ENCODE measurements at regions not wholly inside any gene's neighbourhood (a gene's known extent, or its start where the extent isn't known, plus 50 kb on each side); places are given as distances from the start of the nearest gene placed in this dataset.
A peak's percentile ranks its signal among the peaks of the same experiment; 100 is the strongest.

DNA sequence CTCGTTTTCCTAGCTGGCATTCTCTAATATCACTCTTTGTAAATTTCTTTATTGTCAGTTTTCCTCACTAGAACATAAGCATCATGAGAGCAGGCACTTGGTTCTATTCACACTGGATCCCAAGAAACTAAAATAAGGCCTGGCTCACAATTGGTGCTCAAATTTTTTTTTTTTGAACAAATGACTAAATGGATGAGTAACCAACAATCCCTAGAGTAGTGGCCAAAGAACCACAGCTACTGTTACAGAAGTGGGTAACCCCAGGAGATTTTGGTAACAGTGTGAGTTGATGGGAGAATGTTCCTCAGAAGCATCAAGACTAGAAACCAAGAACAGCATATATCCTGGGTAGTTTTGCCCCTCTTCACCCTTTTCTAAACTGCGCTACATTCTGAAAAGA, 572.6 kb downstream of the INSC start:
- Histone ChIP-seq H3K27ac (peak overlapping the region in 7 of 12 donors; percentile 8 to 73 (median 62)), H3K4me1 (peaks cover 0 to 30% (median 6%) of the 10 kb centered on the region in 12 donors), H3K36me3 (no peaks in the 10 kb centered on the region), H3K4me3 (no peak overlapping the region), H3K9me3 (peaks cover 0 to 5% (median 0%) of the 10 kb centered on the region in 12 donors), H3K27me3 (no peaks in the 10 kb centered on the region)
- ATAC-seq (peak in 1 of 4 donors; percentile 24), DNase-seq (no peak)
- no peak for TF ChIP-seq POLR2A (IDR thresholded peaks at IDR 0.05)
- TF ChIP-seq, protein P1, sequence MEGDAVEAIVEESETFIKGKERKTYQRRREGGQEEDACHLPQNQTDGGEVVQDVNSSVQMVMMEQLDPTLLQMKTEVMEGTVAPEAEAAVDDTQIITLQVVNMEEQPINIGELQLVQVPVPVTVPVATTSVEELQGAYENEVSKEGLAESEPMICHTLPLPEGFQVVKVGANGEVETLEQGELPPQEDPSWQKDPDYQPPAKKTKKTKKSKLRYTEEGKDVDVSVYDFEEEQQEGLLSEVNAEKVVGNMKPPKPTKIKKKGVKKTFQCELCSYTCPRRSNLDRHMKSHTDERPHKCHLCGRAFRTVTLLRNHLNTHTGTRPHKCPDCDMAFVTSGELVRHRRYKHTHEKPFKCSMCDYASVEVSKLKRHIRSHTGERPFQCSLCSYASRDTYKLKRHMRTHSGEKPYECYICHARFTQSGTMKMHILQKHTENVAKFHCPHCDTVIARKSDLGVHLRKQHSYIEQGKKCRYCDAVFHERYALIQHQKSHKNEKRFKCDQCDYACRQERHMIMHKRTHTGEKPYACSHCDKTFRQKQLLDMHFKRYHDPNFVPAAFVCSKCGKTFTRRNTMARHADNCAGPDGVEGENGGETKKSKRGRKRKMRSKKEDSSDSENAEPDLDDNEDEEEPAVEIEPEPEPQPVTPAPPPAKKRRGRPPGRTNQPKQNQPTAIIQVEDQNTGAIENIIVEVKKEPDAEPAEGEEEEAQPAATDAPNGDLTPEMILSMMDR (IDR thresholded peaks at IDR 0.05), result no peak
- intact Hi-C loops (cut with DNase I), result no loop called here
- WGBS, 4 donors, result 94 to 99% (median 97%) methylated on average over 2 of the region's 2 CpGs

DNA sequence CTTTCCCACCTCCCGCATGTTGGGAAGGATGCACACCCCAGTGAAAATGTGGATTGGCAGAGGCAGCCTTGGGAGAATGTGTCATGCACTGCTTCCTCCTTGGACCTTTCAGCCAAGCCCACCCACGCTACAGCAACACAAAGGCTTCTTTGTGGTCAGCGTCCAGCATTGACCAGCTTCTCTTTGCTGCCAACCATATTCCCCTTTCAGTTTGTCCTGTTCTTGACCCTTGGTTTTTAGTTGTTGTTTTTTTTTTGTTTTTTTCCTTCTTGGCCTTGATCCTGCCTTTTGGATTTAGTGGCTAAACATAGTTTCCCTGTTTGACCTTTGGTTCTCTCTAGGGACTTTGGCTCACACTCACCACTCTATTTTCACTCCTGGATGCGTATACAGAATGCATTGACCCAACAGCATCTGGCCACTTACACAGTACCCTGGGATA, 573.6 kb downstream of the INSC start:
- peaks cover 0 to 5% (median 0%) of the 10 kb centered on the region in 12 donors for H3K9me3 ChIP-seq
- peaks cover 0 to 30% (median 6%) of the 10 kb centered on the region in 12 donors for H3K4me1 ChIP-seq
- no peaks in the 10 kb centered on the region for H3K36me3 ChIP-seq
- peak overlapping the region in 8 of 12 donors; percentile 7 to 73 (median 48) for H3K27ac ChIP-seq
- ATAC-seq (peak; percentile 75 to 95 (median 90)), DNase-seq (peak; percentile 68 to 80 (median 78))
- intact Hi-C loops (cut with DNase I), result no loop called here
- no peak for TF ChIP-seq POLR2A (IDR thresholded peaks at IDR 0.05)
- TF ChIP-seq, protein P1 (IDR thresholded peaks at IDR 0.05), result no peak
- H3K27me3 ChIP-seq, result no peaks in the 10 kb centered on the region
- H3K4me3 ChIP-seq, result no peak overlapping the region
- 44 to 48% (median 46%) methylated on average over 4 of the region's 4 CpGs for WGBS, 4 donors

DNA sequence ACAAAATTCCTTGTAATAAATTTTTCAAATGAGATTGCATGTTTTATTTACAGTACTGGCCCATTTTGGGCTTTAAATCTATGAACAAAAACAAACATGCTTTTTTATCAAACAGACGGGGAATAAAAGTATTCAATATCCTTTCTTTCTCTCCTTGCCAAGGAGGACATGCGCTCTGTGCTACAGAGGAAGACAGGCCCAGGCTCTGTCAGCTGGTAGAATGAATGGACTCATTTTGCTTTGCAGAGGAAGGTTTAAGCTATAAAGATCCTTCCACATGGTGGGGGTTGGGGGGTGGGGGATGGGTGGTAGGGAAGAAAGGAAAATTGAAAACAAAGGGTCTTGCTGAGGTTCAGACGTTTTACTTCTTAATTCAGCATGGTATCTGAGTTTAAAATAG, 575.6 kb downstream of the INSC start:
- peak overlapping the region in 1 of 12 donors; percentile 44 for H3K27ac ChIP-seq
- WGBS, 4 donors, result 43 to 58% (median 43%) methylated on average over 3 of the region's 3 CpGs

DNA sequence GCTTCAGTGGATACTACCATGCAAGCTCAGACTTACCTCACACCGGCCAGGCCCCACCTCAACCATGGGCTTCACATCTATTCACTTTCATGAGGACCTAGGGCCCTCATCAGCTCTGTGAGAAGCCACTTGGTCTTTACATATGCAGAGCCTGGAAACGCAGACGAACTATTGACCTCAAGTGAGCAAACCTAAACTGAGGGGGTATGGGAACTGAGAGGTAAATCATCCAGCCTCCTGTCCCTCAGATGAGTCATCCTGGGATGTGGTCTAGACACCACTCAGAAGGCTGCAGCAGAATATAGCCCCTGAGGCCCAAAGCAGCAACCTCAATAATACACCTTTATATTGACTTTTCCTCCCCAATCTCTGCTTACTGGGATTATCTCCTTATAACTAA, 578.0 kb downstream of the INSC start:
- TF ChIP-seq, protein P1 (IDR thresholded peaks at IDR 0.05), result no peak
- no peak for TF ChIP-seq POLR2A (IDR thresholded peaks at IDR 0.05)
- DNase-seq, result no peak
- intact Hi-C loops (cut with DNase I), result no loop called here
- Histone ChIP-seq H3K27ac (no peak overlapping the region), H3K36me3 (no peaks in the 10 kb centered on the region), H3K4me3 (no peak overlapping the region), H3K4me1 (peaks cover 0 to 27% (median 6%) of the 10 kb centered on the region in 12 donors), H3K9me3 (peaks cover 0 to 5% (median 0%) of the 10 kb centered on the region in 12 donors), H3K27me3 (no peaks in the 10 kb centered on the region)
- ATAC-seq, result no peak
- WGBS, 4 donors, result 94 to 100% (median 95%) methylated on average over 3 of the region's 3 CpGs

More for the DNA sequence above, 575.6 kb downstream of the INSC start:
- DNase-seq (no peak), ATAC-seq (no peak)
- TF ChIP-seq, protein P1 (IDR thresholded peaks at IDR 0.05), result no peak
- TF ChIP-seq POLR2A (IDR thresholded peaks at IDR 0.05), result no peak
- Histone ChIP-seq H3K4me3 (no peak overlapping the region), H3K36me3 (no peaks in the 10 kb centered on the region), H3K27me3 (no peaks in the 10 kb centered on the region), H3K4me1 (peaks cover 0 to 30% (median 6%) of the 10 kb centered on the region in 12 donors), H3K9me3 (peaks cover 0 to 5% (median 0%) of the 10 kb centered on the region in 12 donors)
- intact Hi-C loops (cut with DNase I), result no loop called here
